GM19452 (cell line): ENCODE measurements at regions not wholly inside any gene's neighbourhood (a gene's known extent, or its start where the extent isn't known, plus 50 kb on each side); places are given as distances from the start of the nearest gene placed in this dataset.
"Not testable (repeated sequence)": the region's sequence is repeated elsewhere in the genome, so short reads cannot be mapped to it uniquely, and the experiment has no call there.

ENCODE experiments used
- ATAC-seq: cut with Tn5 transposase; IDR thresholded peaks from one replicate; pipeline ENCODE4 v1.9.1; 2021; ENCODE audit not compliant: unreplicated experiment

DNA sequence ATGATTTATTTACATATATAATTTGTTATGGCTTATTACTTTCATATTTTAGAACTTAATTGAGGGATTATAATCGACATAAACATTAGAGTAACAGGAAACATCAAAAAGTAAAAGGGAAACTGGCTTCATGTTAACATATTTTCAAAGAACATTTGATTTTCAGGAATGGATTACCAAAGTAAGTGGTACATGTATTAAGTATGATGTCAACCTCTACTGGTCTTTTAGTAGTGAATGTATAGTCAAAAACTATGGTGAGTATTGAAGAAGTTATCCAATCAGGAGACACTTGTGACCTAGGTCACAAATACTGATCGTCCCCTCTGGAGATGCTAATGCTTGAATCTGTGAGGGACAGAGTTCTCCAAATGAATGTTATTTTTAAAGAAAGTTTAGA lies 768.9 kb upstream of the ADGRL4 start:
- no peak for ATAC-seq

DNA sequence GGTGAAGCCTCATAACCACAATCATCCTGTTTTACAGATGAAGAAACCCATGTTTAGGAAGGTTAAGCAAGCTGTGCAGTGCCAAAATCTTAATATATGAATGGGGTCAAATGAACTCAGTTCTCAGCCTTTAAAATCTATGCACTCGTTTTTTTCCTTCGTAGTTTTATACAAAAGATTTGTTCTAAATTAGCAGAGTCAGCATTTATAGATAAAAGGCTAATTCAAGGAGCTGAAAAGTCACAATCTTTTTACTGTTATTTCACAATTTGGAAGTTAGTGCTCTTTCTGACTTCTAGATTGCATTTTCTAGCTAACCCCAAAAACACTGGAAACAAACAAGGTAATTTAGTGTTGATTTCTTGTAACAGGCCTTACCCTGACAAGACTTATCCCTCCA lies 766.9 kb upstream of the ADGRL4 start:
- ATAC-seq, result no peak

DNA sequence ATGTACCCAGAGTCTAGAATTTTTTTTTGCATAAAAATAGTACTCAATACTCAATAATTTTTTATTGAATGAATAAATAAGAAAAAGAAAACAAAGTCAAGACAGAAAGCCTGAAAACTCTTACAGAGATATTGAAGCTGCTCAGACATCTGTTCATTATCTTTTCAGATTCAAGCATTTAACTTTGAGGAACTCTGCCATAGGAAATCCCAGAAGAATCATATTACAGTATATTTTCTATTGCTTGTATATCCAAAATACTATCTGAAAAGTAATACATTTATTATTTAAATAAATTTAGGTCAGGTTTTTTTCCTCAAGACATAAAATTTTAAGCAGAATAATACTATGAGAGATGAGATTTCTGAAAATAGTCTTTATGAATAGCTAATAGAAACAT lies 755.9 kb upstream of the ADGRL4 start:
- ATAC-seq, result no peak

DNA sequence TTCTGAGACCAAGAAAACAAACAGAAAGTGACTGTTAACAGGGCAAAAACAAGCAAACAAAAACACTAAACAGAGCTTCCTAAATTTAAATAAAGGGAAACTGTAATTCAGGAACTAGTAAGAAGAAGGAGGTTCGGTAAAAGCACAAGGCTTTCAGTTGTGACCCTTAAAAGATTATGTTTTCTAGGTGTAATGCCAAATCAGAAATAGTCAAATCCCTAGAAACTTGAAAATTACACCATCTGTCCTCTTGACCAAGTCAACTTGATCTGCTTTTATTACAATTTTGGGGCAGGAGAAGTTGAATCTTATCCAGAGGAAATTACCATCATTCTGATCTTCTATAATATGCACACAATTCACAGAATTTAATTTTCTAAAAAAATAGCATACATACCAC lies 754.0 kb upstream of the ADGRL4 start:
- no peak for ATAC-seq

- no peak for ATAC-seq
Measured at GRCh38 chr1:79749607-79750006, 743.1 kb upstream of the ADGRL4 start.

GRCh38 chr1:79745929-79746328 lies 739.4 kb upstream of the ADGRL4 start:
- no peak for ATAC-seq

GRCh38 chr1:79744746-79745145 lies 738.2 kb upstream of the ADGRL4 start:
- no peak for ATAC-seq

DNA sequence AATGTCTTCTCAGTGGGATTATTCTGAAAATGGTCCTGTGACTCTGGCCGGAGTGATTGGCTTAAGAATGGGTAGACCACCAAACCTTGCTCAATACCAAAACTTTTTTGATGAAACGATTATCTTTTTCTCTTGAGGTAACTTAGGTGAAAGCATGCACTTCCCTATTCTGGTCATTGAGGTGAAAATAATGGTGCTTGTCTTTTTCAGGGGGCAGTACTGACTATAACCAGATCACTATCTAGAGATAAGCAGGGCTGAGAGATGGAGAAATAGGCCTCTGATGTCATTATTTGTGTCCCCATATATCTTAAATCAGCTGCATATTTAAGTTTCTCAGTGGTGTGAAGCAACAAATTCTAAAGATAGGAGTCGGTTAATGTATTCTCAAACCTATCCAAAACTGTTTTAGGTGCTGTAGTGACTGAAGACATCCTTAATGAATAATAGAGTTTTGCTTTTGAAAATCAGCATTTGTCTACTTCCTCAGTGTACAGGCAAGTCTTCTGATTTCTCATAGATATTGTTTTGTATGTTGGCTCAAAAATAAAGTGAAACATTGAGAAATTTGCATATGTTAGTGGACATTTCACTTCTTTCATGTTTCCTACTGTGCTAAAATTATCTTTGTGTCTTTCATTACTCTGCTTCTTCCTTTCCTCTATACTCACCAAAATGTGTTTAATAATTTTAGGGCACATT lies 735.3 kb upstream of the ADGRL4 start:
- peak; percentile 94 for ATAC-seq

DNA sequence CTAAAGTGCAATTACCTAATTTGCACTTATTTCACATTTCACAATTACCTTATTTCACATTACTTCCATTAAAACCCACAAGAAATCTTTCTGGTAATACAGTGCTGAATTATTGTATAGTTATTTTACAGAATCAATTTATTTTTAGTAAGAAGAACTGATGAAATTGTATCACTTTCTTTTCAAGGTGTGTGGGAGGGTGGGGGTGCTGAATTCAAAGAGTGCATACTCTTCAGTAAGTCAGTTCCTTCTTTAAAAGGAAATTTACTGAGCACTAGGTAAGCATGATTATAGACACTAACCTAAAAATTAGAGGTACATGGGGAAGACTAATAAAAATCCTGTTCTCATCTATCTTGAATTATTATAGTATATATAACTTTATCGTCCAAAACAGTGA lies 731.6 kb upstream of the ADGRL4 start:
- no peak for ATAC-seq

GRCh38 chr1:79737193-79737592 lies 730.7 kb upstream of the ADGRL4 start:
- no peak for ATAC-seq

DNA sequence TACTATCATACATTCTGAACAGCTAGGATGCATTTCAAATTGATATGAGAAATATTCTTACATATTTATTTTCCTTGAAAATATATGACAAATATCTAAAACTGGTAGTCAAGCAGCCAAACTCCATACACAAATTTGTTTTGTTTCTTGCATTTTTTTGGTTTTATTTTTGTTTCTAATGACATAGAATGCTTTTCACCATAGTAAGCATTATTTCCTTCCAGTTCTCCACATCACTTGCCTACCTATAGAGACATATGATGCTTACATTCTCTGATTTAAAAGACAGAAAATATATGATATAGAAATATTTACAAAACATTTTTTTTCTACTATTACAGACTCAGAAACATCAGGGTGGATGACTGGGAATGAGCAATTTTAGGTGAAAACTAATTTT lies 726.4 kb upstream of the ADGRL4 start:
- no peak for ATAC-seq

- no peak for ATAC-seq
Measured at GRCh38 chr1:79726911-79727310, 720.4 kb upstream of the ADGRL4 start.

- no peak for ATAC-seq
Measured at GRCh38 chr1:79726321-79726720, 719.8 kb upstream of the ADGRL4 start.

GRCh38 chr1:79716447-79716846 lies 709.9 kb upstream of the ADGRL4 start:
- no peak for ATAC-seq

DNA sequence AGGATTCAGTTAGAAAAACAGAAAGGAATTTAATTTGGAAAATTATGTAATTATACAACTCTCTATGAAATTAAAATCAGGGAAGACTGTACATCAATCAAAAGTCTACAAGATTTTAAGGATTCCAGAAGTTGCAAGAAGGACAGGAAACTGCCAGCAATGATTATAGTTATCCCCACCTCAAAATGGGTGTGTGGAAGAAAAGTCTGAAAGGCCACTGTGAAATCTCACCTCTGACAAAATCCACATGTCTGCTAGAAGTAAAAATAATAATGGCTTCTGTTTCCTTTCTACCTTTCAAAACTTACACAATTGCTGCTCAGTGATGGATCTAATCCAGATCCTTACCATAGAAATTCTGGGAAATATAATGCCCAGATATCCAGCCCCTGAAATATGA lies 708.1 kb upstream of the ADGRL4 start:
- no peak for ATAC-seq

GRCh38 chr1:79711001-79711431 lies 704.5 kb upstream of the ADGRL4 start:
- ATAC-seq, result peak; percentile 90

GRCh38 chr1:79708646-79709265 lies 702.2 kb upstream of the ADGRL4 start:
- ATAC-seq, result no peak

- ATAC-seq, result no peak
Measured at GRCh38 chr1:79705218-79705617, 698.7 kb upstream of the ADGRL4 start.

DNA sequence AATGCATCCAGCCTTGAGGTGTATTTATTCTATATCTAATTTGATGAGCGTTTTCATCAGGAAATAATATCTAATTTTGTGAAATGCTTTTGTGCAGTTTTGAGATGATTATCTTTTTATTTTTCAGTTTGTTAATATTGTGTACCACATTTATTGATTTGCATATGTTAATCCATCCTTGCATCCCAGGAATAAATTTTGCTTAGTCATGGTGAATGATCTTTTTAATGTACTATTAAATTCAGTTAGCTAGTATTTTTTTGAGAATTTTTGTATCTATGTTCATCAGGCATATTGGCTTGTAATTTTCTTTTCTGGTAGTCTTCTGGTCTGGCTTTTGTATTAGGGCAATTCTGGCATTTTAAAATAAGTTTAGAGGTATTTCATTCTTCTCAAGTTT lies 697.5 kb upstream of the ADGRL4 start:
- ATAC-seq, result no peak

DNA sequence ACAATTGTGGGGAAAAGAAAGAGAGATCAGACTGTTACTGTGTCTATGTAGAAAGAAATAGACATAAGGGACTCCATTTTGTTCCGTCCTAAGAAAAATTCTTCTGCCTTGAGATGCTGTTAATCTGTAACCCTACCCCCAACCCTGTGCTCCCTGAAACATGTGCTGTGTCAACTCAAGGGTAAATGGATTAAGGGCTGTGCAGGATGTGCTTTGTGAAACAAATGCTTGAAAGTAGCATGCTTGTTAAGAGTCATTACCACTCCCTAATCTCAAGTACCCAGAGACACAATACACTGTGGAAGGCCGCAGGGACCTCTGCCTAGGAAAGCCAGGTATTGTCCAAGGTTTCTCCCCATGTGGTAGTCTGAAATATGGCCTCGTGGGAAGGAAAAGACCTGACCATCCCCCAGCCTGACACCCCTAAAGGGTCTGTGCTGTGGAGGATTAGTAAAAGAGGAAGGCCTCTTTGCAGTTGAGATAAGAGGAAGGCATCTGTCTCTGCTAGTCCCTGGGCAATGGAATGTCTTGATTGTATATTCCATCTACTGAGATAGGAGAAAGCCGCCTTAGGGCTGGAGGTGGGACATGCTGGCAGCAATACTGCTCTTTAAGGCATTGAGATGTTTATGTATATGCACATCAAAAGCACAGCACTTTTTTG lies 695.9 kb upstream of the ADGRL4 start:
- not testable (repeated sequence) for ATAC-seq

- ATAC-seq, result peak; percentile 92
Measured at GRCh38 chr1:79695138-79695537, 688.6 kb upstream of the ADGRL4 start.

DNA sequence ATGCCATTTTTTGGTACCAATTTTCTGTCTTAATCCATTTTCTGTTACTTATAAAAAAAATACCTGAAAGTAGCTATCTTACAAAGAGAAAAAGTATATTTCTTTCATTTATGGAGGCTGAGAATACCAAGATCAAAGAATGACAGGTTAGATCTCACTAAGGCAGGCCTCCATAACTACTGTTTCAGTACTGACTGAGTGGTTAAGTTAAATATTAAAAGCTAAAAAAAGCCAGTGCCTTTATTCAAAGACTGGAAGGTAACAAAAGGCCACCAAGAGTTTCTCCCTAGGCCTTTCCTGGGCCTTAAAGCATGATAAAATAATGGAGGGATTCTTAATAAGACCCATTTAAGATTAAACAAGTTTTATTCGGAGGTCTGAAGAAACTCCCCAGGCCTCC lies 687.7 kb upstream of the ADGRL4 start:
- ATAC-seq, result peak; percentile 56
